ENCODE measurements at regions not wholly inside any gene's neighbourhood (a gene's known extent, or its start where the extent isn't known, plus 50 kb on each side); places are given as distances from the start of the nearest gene placed in this dataset.

DNA sequence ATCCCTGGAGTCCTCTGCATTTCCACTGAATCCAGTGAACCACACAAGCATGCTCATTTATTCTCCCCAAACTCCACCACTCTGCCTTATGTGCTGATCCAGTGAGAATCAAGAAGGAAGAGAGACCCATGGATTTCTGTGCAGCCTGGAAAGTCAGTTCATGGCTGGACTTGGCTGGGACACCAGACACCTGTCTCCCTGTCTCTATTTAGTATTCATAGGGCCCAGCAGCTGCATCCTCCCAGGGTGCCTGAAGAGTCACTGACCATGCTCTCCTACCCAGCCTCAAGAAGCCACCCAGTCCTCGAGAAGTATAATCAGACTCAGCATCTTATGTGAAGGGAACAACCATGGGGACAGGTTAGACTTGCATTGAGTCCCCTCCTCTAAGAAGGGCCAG lies 83.2 kb downstream of the ZNF280B start:
- no peak for TF ChIP-seq CTCF (IDR thresholded peaks at IDR 0.05; ENCODE audit: low read depth, low read length)
- no peak for DNase-seq (ENCODE audit: extremely low read depth, low read depth)

DNA sequence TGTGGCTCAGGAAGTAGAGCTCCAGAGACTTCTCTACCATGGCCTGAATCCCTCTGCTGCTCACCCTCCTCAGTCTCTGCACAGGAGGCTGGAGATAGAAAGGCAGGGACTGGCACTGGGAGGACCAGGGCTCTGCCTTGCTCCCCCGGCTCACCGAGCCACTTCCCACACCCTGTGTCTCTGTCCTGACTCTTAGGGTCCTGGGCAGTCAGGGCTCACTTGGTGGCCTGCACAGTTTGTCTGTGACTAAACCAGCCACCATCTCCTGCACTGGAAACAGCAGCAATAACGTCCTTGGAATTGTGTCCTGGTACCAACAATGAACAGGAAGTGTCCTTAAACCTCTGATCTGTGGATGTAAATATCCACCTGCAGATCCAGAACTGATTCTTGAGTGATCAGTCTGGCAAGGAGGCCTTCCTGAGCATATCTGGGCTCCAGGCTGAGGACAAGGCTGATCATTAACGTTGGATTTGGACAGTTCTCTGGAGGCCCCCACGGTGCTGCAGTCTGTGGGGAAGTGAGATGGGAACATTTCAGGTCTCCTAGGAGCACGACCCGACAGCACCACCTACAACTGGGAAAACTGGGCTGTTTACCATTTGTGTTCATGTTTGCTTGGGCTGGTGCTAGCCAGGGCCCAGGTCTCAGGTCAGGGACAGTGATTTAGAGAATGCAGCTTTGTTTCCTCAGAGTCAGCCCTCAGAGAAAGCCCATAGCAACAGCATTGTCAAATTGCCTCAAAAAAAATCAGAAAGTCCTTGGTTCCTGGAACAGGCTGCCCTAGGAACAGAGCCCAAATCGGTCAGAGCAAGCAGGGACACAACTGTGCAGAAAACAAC lies 82.5 kb downstream of the ZNF280B start:
- no peak for DNase-seq (ENCODE audit: extremely low read depth, low read depth)
- TF ChIP-seq CTCF (IDR thresholded peaks at IDR 0.05; ENCODE audit: low read depth, low read length) = no peak

- no peak for TF ChIP-seq CTCF (IDR thresholded peaks at IDR 0.05; ENCODE audit: low read depth, low read length)
- DNase-seq (ENCODE audit: extremely low read depth, low read depth) = no peak
Measured at GRCh38 chr22:22427542-22428065, 80.9 kb downstream of the ZNF280B start.

GRCh38 chr22:22428222-22429098 lies 80.1 kb downstream of the ZNF280B start:
- TF ChIP-seq CTCF (IDR thresholded peaks at IDR 0.05; ENCODE audit: low read depth, low read length) = no peak
- DNase-seq (ENCODE audit: extremely low read depth, low read depth) = no peak

- no peak for DNase-seq (ENCODE audit: extremely low read depth, low read depth)
- no peak for TF ChIP-seq CTCF (IDR thresholded peaks at IDR 0.05; ENCODE audit: low read depth, low read length)
Measured at GRCh38 chr22:22429369-22430108, 79.0 kb downstream of the ZNF280B start.

DNA sequence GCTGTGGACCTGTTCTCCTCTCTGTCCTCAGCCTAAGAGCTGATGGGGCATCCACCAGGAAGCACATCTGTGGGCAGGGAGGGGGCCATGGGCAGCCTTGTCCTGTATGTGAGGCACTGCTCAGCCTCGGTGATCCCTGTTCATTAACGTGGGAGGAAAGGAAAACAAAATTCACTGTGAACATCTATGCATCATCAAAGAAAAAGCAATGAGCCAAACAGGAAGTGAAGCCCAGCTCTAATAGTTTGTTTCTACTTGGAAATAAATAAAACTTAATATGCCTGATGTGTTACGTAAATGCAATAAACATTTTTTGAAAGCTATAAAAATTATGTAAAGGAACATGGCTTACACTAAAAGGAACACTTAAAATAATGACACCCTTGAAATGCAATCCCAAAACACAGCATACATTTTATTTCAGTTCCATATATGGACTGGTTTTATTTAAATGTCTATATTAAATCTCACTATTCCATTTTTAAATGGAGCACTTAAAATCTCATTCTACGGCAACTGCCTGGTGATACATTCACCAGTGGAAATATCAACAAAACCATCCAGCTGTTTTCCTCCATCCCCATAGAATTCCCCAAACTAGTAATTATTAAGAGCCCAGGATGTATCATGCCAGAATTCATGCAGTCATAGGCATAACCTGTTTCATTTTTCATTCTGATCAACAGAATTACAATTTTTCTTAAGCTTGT lies 78.3 kb downstream of the ZNF280B start:
- TF ChIP-seq CTCF (IDR thresholded peaks at IDR 0.05; ENCODE audit: low read depth, low read length) = no peak
- no peak for DNase-seq (ENCODE audit: extremely low read depth, low read depth)

All from AG09319 (cell line).